Fibroblast of skin of left quadriceps (primary cell): ENCODE measurements at regions not wholly inside any gene's neighbourhood (a gene's known extent, or its start where the extent isn't known, plus 50 kb on each side); places are given as distances from the start of the nearest gene placed in this dataset.

Experiments used
- DNase-seq, 2 experiments: peaks; one replicate each; pipeline ENCODE4 v3.0.0-alpha.2; 2013; ENCODE audit warnings: low read depth in 2 of 2

DNA sequence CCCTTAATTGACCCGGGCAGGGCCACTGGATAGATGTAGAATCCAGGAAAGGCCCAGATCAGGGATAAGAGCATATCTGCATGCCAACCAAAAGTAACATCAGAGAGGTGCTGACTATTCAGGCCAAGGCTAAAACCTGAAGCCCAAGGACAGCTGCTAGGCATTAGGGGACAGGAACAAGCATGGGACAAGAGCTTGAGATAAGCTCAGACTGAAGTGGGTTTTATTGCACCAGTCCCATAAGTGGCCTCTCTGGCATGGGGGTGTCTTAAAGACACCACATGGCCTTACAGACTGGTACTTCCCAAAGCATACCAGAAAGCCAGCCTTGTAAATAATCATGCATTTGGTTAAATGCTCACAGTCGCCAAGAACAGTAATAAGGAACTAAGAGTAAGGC, 376.1 kb downstream of the FBXW7 start:
- no peak for DNase-seq

DNA sequence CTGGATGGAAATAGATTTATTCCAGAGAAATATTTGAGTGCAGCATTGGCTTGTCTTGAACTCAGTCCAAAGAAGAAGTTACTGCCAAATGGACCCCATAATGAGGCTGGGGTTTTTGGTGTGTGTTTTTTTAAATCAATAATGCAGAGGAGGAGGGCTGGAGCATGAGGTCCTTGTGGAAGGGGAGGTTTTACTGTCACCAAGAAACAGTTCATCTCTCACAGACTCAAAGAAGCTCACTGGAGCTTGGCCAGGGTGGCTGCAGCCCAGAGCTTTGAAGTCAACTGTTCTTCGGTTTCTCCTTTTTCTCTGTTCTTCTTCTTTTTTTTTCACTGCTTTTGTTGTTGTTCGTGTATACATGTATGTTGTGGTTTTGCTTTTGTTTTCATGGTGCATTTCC, 377.7 kb downstream of the FBXW7 start:
- no peak for DNase-seq

DNA sequence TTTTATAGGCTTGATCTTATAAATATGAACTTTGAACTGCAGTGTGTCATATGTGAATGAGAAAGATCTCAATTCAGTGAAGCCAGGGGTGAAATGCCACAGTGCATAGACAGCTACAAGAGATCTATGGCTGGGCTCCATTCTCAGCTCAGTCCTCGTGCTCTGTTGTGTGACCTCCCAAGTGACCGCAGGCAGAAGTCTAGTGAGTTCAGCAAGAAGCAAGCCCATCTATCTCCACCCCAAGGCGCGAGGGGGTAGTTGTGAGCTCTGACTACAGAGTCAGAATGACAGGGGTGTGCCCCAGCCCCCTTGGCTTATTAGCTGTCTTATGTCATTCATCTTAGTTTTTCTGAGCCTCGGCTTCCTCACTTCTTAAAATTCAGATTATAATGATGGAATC, 378.3 kb downstream of the FBXW7 start:
- no peak for DNase-seq

DNA sequence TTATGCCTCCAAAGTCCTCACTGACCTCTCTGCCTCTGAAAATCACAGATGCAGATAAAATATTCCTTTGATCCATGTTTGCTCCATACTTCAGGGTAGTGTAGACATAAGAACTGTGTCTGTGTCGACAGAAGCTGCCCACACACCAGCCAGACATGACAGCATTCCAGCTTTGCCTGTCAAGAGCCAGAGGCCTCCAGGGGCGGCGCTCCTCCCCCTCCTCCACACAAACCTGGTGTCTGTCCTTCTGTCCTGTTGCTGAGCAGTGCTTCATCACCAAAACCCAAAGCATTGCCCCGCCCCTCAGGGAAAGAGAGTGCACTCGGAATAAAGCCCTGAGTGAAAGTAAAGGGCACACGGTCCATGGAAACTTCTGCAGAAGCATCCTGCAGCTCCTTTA, 379.4 kb downstream of the FBXW7 start:
- DNase-seq = no peak

DNA sequence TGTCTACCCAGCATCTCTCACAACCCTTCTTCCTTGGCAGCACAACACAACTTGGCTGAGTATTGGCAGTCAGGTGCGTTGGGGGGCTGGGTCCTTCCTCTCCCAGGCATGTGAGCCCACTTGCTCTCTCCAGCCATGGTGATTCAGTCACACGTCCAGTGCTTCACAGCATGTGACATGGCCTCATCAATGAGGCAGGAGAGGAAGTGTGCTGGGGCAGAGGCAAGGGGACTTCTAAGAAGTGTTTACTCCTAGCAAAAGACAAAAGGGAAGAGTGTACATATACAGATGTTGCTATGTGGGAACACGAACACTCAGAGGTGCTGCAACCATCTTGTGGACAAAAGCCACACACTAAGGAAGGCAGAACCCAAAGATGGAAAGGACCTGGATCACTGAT, 380.8 kb downstream of the FBXW7 start:
- no peak for DNase-seq

DNA sequence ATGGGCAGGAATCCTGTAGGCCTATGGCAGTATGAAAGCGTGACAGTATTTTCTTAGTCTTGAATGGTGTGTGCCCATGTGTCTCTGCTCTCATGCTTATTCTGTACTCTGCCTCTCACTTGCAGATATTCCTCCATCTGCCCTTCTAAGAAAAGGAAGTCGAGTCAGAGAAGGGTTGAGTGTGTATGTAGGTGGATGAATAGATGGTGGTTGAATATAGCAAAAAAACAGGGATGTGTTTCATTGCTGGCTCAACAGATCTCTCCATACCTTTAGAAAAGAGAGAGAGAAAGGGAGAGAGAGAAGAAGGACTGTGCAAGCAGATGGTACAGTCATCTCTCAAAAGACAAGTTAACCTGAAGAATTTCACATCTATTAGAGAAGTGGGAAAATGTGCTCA, 381.5 kb downstream of the FBXW7 start:
- DNase-seq = no peak

DNA sequence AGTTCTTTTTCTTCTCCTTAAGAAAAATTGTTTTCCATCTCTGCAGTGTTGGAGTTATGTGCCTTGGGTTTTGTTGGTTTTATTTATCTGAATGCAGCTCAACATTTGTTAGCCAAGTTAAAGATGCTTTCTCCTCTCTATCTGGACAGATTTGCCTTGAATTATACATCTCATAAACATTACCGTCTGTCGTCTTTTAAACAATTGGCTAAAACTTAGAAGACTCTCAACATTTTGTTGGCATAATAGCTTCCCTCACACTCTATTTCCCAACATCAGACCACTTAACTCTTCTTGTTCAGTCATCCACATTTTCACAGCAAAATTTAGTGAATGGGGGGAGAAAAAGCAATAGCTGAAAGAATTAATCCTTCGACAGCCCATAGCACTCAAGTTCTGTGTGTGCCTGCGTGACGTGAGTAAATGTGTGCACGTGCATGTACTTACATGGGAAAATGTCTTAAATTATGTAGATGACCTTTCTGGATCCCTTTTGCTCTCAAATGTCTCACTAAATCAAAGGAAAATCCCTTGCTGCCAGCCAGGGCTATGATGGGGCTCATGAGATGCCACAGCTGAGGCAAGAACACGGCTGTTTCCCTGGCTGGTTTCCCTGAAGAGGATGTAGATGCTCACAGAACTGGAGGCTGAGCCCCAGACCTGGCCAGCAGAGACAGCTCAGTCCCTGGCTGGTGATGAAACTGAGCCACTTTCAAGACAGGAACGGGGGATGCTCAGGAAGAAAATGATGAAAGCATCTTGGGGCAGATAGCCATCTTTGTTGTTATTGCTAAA, 382.2 kb downstream of the FBXW7 start:
- DNase-seq = no peak

DNA sequence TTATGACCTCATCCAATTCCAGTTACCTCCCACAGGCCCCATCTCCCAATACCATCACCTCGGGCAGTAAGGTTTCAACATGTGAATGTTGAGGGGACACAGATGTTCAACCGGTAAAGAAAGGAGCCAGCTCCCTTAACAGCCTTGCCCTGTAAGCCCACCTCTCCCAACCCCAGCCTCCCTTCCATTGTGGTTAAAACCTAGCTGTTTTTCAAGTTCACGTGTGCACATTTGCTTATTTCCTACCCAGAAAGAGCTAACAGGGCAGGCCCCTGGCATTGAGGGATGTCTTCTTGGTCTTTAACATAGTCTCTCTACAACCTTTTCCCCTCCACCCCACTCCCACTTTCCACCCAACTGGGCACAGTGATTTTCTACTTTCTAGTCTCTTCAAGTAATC, 385.7 kb downstream of the FBXW7 start:
- no peak for DNase-seq

DNA sequence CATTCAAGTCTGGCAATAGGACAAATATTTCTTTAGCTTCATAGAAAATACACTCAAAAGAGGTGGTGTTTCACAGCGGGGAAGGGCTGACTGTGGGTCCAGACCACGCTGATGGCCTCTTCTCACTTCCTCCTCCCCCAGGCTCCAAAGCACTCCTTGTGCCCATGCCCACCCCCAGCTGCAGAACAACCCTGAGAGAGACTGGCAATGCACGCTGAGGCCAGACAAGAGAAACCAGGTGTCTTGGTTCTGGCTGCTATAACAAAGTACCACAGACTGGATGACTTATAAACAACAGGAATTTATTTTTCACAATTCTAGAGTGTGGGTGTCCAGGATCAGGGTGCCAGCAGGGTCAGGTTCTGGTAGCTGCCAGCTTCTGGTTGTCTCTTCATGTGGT, 386.1 kb downstream of the FBXW7 start:
- DNase-seq = no peak

DNA sequence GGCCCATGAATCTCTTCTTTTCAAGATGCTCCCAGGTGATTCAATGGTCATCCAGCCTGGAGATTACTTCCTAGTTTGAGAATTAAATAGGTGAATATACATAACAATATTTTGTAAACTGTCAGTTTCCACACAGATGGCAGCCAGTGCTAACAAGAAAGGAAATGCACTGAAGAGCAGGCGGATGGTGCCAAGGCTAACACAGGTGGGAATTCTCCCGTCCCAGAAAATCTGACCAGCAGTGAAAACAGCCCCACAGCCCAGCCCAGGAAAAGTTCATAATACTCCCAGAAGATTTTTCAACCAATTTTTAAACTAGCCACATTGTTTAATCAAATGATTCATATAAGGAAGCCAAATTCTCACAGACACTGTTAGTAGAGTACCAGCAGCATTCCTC, 387.2 kb upstream of the GATB start:
- DNase-seq = no peak

DNA sequence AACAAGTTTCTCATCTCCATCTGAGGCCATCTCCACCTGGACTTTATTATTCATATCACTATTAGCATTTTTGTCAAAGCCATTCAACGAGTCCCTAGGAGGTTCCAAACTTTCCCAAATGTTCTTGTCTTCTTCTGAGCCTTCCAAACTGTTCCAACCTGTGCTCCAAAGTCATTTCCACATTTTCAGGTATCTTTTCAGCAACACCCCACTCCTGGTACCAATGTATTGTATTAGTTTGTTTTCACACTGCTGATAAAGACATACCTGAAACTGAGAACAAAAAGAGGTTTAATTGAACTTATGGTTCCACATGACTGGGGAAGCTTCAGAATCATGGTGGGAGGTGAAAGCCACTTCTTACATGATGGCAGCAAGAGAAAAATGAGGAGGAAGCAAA, 385.4 kb upstream of the GATB start:
- DNase-seq = no peak

DNA sequence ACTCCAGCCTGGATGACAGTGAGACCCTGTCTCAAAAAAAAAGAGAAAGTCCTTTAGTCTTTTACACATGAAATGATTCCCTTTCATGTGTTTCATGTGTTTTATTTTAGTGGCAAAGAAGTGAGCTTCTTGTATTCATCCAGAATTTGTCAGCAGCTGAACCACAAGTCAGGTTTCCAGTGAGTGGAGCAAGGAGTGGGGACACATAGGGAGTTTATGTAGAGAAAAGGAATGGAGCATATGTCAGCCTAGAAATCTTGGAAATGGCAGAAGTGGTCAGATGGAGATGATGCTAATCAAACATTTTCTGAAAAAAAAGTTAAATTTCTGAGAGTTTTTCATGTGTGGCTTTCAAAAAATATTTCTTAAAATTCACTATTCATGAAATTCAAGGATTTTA, 383.0 kb upstream of the GATB start:
- no peak for DNase-seq

DNA sequence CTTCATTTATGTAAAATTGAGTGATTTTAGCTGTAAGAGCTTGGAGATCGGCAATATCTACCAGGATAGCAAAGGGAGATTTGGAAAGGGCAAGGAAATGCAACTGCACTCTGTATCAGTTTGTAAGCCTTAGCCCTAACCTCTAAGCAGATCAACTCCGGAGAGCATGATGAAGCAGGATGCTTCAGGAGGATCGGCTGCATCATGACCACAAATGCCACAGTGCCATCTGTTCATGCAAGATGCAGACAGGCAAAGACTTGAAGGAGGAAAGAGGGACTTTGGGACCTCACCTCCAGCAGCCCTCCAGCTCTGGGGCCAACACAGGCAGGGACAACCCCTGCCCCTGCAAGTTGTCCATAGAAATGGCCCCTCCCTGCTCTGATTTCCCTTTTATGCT, 377.6 kb upstream of the GATB start:
- DNase-seq = no peak

DNA sequence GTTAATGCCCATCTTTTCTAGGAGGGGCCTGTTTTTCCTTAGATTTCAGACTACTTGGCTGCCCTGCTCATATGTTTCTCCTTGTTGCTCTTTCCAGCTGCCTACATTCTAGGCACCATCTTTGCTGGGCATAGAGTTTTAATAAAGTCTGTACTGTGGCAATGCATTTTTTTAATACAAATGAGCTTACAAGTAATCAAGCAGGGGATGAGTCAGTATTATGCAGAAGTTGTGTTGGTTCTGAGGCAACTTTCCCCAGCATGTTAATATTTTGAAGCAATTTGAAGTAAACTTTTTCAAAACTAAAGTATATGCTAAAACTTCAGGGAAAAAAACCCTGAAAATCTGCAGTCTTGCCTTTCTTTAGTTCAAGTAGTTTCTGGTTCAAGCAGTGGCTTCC, 372.0 kb upstream of the GATB start:
- no peak for DNase-seq

DNA sequence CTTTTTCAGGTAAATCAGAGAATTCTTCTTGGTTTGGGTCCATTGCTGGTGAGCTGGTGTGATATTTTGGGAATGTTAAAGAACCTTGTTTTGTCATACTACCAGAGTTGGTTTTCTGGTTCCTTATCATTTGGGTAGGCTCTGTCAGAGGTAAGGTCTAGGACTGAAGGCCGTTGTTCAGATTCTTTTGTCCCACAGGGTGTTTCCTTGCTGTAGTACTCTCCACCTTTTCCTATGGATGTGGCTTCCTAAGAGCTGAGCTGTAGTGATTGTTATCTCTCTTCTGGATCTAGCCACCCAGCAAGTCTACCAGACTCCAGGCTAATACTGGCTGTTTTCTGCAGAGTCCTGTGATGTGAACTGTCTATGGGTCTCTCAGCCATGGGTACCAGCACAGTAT, 367.5 kb upstream of the GATB start:
- DNase-seq = no peak

DNA sequence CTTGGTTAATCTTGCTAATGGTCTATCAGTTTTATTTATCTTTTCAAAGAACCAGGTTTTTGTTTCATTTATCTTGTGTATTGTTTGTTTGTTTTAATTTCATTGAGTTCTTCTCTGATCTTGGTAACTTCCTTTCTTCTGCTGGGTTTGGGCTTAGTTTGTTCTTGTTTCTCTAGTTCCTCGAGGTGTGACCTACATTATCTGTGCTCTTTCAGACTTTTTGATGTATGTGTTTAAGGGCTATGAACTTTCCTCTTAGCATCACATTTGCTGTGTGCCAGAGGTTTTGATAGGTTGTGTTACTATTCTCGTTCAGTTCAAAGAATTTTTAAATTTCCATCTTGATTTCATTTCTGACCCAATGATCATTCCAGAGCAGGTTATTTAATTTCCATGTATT, 365.4 kb upstream of the GATB start:
- DNase-seq = no peak

DNA sequence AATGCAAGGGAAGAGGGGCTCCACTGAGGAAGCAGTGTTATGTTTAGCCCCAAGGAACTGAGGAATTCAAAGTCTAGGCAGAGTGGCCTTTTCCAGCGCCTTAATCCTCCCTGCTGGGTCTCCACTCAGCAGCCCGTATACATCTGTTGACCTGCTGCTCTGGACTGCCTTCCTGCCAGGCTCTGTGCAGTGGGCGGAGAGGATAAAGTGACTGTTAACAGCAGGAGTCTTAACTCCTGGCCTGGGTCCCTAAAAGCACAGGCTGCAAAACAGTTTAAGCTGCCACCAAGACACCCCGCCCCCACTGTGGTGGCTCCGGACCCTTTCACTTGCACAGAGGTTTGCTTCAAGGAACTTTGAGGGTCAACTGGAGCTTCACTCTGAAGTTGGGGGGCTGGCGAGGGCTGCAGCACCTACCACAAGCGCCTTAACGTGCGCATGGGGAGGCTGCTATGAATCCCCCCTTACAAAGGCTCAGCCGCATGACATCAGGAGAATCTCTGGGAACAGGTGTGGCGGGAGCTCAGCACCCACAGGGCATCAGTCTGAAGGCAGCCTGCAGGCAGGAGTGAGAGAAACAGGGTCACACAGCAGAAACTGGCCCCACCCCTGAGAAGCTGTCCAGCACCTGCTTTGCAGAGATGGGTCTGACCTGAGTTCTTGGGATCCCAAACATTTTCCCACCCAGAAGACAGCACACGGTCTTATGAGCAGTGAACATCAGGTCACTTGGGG, 358.2 kb upstream of the GATB start:
- DNase-seq = no peak

DNA sequence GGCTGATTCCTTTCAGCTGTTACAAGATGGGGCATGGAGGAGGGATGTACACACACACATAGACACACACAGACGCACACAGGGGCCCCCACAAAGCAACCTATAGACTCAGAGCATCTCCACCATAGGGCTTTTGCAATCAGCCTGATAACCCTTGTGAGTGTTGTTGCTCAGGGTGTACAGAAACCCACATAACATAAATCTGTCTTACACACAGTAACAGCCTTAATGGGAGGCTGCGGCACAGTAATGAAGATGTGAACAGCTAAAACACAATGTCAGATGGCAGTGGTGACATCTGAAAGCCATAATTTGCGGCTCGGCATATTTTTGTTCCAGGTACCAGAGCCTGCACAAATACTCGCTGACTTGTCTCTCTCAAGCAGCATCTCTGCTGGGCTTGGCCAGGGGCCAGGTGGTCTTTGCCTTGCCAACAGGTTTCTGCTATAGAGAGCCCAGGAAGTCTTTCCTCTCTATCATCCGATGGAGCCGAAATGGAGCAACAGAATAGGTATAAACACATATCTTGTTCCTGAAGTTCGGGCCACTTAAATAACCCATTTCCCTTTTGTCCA, 357.2 kb upstream of the GATB start:
- DNase-seq = no peak

DNA sequence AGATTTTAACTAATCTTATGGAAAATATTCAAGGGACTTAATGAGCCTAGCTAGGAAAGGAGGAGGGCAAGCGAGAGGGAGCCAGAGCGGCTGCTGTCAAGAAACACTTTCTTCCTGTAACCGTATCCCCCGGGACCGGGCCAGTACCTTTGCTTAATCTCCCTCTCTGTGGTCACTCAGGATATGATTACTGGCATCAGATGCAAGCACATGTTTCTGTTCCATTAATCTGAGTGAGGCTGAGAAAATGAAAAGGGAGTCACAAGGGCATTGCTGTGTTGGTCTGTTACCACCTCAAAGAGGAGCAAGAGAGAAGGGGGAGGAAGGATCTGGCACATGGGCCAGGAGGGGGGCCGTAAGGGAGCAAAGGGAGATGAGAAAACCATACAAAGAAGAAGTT, 356.7 kb upstream of the GATB start:
- DNase-seq = no peak

DNA sequence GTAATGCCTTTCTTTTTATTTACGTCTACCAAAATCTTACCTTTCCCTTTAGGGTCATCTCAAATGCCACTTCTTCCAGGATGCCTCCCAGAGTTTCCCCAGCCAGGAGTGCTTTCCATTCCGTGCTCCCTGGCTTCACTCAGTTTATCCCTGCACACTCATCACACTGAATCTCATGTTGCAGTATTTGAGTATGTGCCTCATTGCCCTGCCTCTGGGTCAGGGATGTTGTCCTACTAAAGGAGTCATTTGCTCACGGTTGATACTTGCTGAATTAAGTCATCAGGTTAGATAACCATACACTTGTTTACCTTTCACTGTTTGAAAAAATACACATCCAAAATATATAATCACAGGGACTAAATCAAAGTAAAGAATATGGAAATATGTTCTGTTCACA, 356.2 kb upstream of the GATB start:
- DNase-seq = no peak

DNA sequence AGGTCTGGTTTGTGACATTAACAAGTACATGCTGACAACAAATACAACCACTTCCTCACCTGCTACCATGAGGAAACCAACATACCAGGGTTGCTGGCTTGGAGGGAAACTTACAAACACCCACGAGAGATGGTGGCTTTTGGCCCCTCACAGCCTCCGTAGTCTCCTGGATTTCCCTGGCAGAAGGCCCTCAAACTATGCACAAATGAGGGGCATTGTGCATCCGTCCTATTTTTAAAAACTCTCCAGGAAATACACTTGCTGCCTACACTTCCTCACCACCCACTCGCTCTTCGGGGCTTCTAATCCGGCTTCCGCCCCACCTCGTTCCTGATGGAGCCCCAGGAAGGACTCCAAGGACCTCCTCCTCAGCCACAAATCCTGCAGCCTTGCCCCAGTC, 355.0 kb upstream of the GATB start:
- no peak for DNase-seq

DNA sequence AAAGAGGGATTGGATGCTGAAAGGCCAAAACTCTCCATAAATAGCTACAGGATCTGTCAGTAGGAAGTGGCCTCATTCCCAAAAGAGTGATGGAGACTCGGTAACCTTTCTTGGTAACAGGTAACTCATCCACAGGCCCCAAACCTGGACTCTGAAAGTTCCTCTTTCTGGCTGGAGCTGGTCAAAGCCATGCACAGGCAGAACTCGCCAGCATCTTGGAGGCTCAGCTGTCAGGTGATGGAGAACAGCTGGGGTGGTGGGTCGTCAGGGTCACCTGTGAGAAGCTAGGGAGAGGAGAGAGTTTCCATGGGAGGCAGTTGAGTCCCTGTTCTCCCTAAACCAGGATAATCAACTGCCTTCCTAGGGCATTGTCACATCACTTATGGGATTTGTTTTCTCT, 354.3 kb upstream of the GATB start:
- DNase-seq = no peak

DNA sequence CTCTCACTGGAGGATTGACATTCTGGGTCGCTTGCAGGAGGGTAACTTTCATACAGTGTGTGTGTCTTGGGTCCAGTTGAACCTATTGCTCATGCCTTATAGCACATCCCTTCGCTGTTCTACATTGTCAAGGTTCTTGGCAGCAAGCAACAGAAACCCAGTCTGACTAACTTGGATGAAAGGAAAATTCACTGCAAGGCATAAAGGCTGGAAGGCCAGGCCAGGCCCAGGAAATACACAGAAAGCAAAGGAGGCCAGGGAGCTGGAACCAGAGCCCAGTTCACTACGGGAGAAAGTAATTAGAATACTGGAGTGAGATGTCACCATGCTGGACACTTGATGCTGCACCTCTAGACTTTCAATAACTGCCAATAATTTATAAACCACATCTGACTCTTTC, 353.8 kb upstream of the GATB start:
- no peak for DNase-seq
